ENCODE measurements at regions not wholly inside any gene's neighbourhood (a gene's known extent, or its start where the extent isn't known, plus 50 kb on each side); places are given as distances from the start of the nearest gene placed in this dataset.

- TF ChIP-seq SP1 (IDR thresholded peaks at IDR 0.05) (no peak), FOXM1 (IDR thresholded peaks at IDR 0.05; ENCODE audit: borderline replicate concordance) (no peak), HDGF (IDR thresholded peaks at IDR 0.05; ENCODE audit: borderline replicate concordance) (no peak), ARNT (IDR thresholded peaks at IDR 0.05) (no peak), NFRKB (IDR thresholded peaks at IDR 0.05) (no peak), FOXK2 (IDR thresholded peaks at IDR 0.05) (no peak), TARDBP (IDR thresholded peaks at IDR 0.05) (no peak), LEF1 (IDR thresholded peaks at IDR 0.05; ENCODE audit: borderline replicate concordance) (no peak), FOXA1 (IDR thresholded peaks at IDR 0.05) (no peak), BHLHE40 (IDR thresholded peaks at IDR 0.05; ENCODE audit: borderline replicate concordance) (no peak)
Observed at GRCh38 chr5:143456952-143457547, 53.6 kb upstream of the NR3C1 start.
